SU-DHL-6 (cell line): ENCODE measurements at regions not wholly inside any gene's neighbourhood (a gene's known extent, or its start where the extent isn't known, plus 50 kb on each side); places are given as distances from the start of the nearest gene placed in this dataset.

Source experiments
- EZH2phosphoT487 ChIP-seq: fragments of 200-600 bp; sonication (generic), shearing (Covaris generic); conservative IDR thresholded peaks from 2 replicates; pipeline ENCODE4 v1.6.1; 2018; ENCODE audit warnings: mild to moderate bottlenecking, antibody characterized with exemption, low read length, moderate library complexity, mixed read lengths
- TF ChIP-seq, protein P1 (sequence below): fragments of 200-600 bp; sonication (generic); IDR thresholded peaks from one replicate; pipeline ENCODE4 v1.5.1; 2017; ENCODE audit warnings: antibody characterized with exemption, mild to moderate bottlenecking, low read length, moderate library complexity; ENCODE audit not compliant: insufficient read depth, poor library complexity, severe bottlenecking

DNA sequence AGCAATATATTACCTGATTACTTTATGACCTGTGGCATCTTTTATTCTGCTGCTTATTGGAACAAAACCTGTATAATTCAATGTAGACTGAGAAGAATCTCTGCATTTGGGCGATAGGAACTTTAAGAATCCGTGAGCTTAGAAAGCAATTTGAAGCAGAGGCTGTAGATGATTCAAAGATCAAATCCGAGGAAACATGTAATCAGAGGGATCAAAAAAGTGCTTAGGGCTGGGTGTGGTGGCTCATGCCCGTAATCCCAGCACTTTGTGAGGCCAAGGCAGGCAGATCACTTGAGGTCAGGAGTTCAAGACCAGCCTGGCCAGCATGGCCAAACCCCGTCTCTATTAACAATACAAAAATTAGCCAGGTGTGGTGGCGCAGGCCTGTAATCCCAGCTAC lies 198.4 kb downstream of the MTX2 start:
- TF ChIP-seq, protein P1, sequence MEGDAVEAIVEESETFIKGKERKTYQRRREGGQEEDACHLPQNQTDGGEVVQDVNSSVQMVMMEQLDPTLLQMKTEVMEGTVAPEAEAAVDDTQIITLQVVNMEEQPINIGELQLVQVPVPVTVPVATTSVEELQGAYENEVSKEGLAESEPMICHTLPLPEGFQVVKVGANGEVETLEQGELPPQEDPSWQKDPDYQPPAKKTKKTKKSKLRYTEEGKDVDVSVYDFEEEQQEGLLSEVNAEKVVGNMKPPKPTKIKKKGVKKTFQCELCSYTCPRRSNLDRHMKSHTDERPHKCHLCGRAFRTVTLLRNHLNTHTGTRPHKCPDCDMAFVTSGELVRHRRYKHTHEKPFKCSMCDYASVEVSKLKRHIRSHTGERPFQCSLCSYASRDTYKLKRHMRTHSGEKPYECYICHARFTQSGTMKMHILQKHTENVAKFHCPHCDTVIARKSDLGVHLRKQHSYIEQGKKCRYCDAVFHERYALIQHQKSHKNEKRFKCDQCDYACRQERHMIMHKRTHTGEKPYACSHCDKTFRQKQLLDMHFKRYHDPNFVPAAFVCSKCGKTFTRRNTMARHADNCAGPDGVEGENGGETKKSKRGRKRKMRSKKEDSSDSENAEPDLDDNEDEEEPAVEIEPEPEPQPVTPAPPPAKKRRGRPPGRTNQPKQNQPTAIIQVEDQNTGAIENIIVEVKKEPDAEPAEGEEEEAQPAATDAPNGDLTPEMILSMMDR = no peak
- TF ChIP-seq EZH2phosphoT487 = no peak
